Choroid plexus epithelial cell (primary cell): ENCODE measurements at regions not wholly inside any gene's neighbourhood (a gene's known extent, or its start where the extent isn't known, plus 50 kb on each side); places are given as distances from the start of the nearest gene placed in this dataset.
A peak's percentile ranks its signal among the peaks of the same experiment; 100 is the strongest.

Experiments used
- DNase-seq: peaks from one replicate; pipeline ENCODE4 v3.0.0-alpha.2; 2010; ENCODE audit warnings: low read depth
- H3K4me3 ChIP-seq: 2 replicates; pipeline ENCODE4 v1.5.1; 2011; ENCODE audit warnings: low read depth, mild to moderate bottlenecking, control low read depth, low read length, moderate library complexity
- TF ChIP-seq, protein P1 (sequence below): conservative IDR thresholded peaks from 2 replicates; pipeline ENCODE4 v1.5.1; 2011; ENCODE audit warnings: low read depth, mild to moderate bottlenecking, control low read depth, inconsistent platforms, low read length, moderate library complexity

DNA sequence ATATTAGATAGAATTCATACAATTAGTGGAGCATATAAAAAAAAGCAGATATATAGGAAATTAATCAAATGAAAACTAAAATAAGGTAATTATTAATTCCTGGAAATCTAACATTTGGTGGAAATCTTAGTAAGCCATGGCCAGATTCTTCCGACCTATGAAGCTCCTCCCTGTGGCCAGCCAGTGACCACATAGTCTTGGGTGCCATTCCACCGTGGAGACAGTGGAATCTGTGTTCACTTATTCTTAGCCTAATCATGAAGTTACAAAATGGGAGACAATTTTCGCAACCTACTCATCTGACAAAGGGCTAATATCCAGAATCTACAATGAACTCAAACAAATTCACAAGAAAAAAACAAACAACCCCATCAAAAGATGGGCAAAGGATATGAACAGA, 241.9 kb upstream of the FLRT2 start:
- no peak overlapping the region for H3K4me3 ChIP-seq
- no peak for DNase-seq
- TF ChIP-seq, protein P1, sequence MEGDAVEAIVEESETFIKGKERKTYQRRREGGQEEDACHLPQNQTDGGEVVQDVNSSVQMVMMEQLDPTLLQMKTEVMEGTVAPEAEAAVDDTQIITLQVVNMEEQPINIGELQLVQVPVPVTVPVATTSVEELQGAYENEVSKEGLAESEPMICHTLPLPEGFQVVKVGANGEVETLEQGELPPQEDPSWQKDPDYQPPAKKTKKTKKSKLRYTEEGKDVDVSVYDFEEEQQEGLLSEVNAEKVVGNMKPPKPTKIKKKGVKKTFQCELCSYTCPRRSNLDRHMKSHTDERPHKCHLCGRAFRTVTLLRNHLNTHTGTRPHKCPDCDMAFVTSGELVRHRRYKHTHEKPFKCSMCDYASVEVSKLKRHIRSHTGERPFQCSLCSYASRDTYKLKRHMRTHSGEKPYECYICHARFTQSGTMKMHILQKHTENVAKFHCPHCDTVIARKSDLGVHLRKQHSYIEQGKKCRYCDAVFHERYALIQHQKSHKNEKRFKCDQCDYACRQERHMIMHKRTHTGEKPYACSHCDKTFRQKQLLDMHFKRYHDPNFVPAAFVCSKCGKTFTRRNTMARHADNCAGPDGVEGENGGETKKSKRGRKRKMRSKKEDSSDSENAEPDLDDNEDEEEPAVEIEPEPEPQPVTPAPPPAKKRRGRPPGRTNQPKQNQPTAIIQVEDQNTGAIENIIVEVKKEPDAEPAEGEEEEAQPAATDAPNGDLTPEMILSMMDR, result no peak

DNA sequence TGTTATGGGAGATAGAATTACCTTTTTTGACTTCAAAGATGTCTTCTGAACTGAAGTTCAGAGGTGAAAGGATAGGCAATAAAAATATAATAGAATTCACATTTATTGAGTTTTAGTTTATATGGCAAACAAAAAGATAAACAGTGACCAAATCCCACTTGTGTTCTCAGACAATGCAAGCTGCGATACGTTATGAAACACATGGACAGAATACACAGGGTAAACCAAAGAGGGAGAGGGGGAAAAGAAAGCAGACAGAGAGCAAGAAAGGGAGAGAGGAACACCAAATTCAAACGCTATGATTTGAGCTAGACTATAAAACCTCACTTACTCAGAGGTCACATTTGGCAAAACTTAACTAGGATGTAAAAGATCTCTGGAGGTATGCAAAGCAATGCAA, 238.2 kb upstream of the FLRT2 start:
- no peak for DNase-seq
- no peak overlapping the region for H3K4me3 ChIP-seq
- TF ChIP-seq, protein P1, result no peak

DNA sequence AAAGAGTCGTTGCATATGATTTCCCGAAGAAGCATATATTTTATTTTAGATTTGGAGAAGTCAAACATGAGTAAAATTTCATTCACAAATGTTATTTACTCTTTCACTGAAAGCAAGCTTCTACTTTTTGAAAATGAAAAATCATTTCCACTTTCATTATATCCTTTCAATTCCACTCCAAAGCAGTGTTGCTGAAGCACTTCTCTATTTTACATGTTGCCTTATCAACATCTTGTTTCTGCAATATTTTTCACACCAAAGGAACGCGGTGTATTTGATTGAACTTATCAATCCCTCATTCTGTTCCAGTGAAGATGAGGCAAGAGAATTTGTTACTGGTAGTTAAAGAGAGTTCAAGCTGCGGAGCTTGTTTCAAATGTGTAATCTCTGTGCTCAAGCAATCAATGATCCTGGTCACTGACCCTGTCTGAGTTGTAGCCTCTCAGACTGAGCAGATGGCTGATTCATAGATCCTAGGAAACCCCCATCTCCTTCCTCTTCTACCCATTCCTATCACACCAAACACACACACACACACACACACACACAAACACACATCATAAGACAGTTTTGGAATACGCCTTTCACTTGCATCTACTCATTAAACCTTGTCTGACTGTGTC, 236.2 kb upstream of the FLRT2 start:
- H3K4me3 ChIP-seq, result no peak overlapping the region
- DNase-seq, result no peak
- TF ChIP-seq, protein P1, result no peak

DNA sequence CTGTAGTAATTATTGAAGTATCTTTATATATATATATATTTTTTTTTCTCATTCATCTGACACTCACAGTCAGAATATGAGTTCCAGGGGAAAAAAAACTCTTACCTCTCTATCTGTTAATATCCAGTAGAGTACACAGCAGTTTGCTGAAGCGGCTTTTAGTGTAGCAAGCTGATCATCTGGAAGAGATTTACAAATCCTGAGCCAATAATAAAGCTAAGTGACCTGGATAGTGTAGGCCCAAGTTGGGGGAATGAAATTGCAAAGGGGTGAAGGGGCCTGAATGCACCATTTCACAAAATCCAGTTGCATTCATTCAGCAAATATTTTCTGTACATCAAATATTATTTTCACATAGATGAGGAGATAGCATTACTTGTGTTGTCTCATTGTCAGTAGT, 234.6 kb upstream of the FLRT2 start:
- TF ChIP-seq, protein P1, result no peak
- no peak for DNase-seq
- H3K4me3 ChIP-seq, result no peak overlapping the region

DNA sequence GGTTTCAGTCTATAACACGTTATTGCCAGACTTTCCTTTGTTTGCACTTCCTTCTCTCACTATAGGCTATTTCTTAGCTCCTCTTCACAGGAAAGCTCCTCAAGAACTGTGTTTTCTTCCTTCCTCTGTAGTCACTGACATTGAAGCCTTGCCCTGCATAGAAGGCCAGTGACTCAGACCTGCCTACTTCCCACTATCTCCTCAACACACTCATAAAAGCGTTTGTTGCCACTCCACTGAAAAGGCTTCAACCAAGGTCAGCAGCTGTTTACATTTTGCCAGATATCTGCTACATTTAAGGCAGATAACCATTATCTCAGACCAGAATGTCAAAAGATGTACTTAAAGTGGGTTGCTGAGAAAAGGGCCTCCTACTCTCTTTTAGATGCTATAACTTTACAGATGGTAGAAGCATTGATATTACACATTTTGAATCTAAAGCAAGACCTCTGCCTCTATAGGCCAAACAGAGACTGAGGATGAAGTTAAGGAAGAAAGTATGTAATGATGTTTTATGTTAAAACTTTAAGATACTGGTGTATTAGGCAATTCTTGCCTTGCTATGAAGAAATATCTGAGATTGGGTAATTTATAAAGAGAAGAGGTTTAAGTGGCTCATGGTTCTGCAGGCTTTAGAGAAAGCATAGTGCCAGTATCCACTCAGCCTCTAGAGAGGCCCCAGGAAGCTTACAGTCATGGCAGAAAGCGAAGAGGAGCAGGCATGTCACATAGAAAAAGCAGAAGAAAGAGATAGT, 233.3 kb upstream of the FLRT2 start:
- TF ChIP-seq, protein P1, result no peak
- peak; percentile 78 for DNase-seq
- no peak overlapping the region for H3K4me3 ChIP-seq

DNA sequence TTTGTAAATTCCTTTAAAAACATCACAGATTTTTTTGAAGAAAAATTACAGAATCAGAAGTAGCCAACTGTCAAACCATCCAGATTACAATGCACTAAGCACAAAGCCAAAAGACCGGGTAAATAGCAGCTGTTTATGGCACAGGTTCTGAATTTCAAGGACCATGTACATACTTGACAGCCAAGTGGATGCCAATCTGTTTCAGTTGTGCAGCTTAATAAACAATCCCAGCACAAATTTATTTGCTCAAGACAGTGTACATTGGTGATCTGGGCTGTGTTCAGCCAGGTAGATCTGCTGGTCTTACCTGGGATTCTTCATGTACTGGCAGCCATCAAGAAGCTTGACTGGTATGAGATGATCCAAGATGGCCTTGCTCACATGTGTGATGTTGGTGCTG, 229.8 kb upstream of the FLRT2 start:
- TF ChIP-seq, protein P1, result no peak
- H3K4me3 ChIP-seq, result no peak overlapping the region

DNA sequence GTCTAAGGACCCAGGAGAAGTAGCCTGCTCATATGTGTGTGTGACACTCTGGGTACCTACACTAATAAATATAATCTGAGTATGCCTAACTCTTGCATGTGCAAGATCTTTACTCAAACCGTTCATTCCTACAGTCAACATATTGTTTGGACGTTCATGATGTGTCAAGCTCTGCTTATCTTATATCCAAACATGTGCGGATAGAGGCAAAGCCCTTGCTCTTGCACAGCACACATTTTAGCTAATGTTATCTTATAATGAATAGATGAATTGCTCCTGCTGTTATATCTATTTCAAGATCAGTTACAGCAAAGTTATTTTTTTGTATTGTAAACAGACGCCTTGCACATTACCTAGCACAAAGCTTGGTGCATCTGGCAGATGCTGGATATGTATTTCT, 228.4 kb upstream of the FLRT2 start:
- TF ChIP-seq, protein P1, result no peak
- DNase-seq, result no peak
- H3K4me3 ChIP-seq, result no peak overlapping the region

More for the DNA sequence above, 229.8 kb upstream of the FLRT2 start:
- DNase-seq, result no peak
